ENCODE measurements at regions not wholly inside any gene's neighbourhood (a gene's known extent, or its start where the extent isn't known, plus 50 kb on each side); places are given as distances from the start of the nearest gene placed in this dataset.

- TF ChIP-seq KAT7 (CRISPR knock-in tag; IDR thresholded peaks at IDR 0.05; ENCODE audit: borderline replicate concordance) (no peak), SREBF1 (IDR thresholded peaks at IDR 0.05; ENCODE audit: borderline replicate concordance, low read depth, low read length) (no peak), FOXK2 (conservative IDR thresholded peaks at IDR 0.05 in 1 of 2, IDR thresholded peaks at IDR 0.05 in 1 of 2; ENCODE audit: low read depth in 2 of 2) (no peak), TCFL5 (CRISPR knock-in tag; conservative IDR thresholded peaks at IDR 0.05) (no peak), CEBPB (tag; IDR thresholded peaks at IDR 0.05) (no peak), SMARCE1 (IDR thresholded peaks at IDR 0.05) (no peak), TAF1 (IDR thresholded peaks at IDR 0.05; ENCODE audit: control insufficient read depth, extremely low read depth, insufficient read depth, low read length, severe bottlenecking) (no peak), LEF1 (IDR thresholded peaks at IDR 0.05) (no peak)
These were observed 80.3 kb upstream of the SLC35G4 start (continued) for GRCh38 chr18:11529081-11529480.

DNA sequence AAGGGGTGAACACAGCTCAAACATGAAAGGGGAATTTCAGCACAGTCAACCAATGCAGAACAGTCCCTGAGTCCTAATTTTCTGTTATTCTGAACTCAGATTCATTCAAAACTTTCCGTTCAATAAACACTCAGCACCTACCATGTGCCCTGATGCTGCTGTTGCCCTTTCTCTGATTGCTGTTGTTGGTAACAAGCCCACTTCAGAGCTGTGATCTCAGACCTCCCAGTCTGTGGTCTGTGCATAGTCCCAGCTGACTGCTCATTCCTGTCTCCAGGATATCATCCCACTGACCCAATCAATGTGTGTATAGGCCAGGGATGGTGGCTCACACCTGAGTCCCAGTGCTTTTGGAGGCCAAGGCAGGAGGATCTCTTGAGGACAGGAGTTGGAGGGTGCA, 82.7 kb upstream of the SLC35G4 start:
- no peak overlapping the region for H3K9ac ChIP-seq (ENCODE audit: insufficient read depth in 1 of 2, low read depth in 2 of 2, low read length in 2 of 2)
- H3K4me3 ChIP-seq: no peak overlapping the region
- ChIA-PET CTCF (ENCODE audit: low intra/inter-chr PET ratio) (no interaction called here), POLR2A (interaction anchor here (1.0 to 1.1 kb wide), 2 partner anchors 18 to 19 kb away, joined by 3 to 4 read pairs; no protein-coding TSS in a partner anchor)
- ATAC-seq (no peak), DNase-seq (ENCODE audit: extremely low read depth in 1 of 4, low spot score in 3 of 4) (no peak), FAIRE-seq (no peak)
- BruUV-seq (replicated peaks): no TSS peak
- no peaks in the 10 kb centered on the region for H4K20me1 ChIP-seq (replicated peaks; ENCODE audit: control insufficient read depth, insufficient read depth, low read length)
- H3K36me3 ChIP-seq (ENCODE audit: control insufficient read depth, insufficient read depth, low read length): no peaks in the 10 kb centered on the region
- no peak overlapping the region for H3K27ac ChIP-seq (ENCODE audit: extremely low read depth, low read depth, low read length)
- no peaks in the 10 kb centered on the region for H3K9me1 ChIP-seq (ENCODE audit: control insufficient read depth, insufficient read depth, low read length)
- H3K79me2 ChIP-seq (ENCODE audit: control insufficient read depth, insufficient read depth, low read length): no peaks in the 10 kb centered on the region
- H3K4me2 ChIP-seq (ENCODE audit: insufficient read depth, low read length): no peak overlapping the region
- in situ Hi-C loops (cut with MboI) (no loop called here), intact Hi-C loops (cut with micrococcal nuclease) (no loop called here)
- H2AFZ ChIP-seq (ENCODE audit: low read depth, low read length): no peak overlapping the region
- 0% methylated on average over 1 of the region's 1 CpG for WGBS (ENCODE audit: insufficient coverage, low coverage, missing lambda C conversion rate)
- peaks cover 0 to 6% of the 10 kb centered on the region in 2 experiments; a peak in 2 of 5 replicates for H3K27me3 ChIP-seq (ENCODE audit: control insufficient read depth in 2 of 2, insufficient read depth in 2 of 2, low read length in 2 of 2)
- H3K9me3 ChIP-seq (replicated peaks; ENCODE audit: control insufficient read depth, insufficient read depth, low read depth, low read length): no peaks in the 10 kb centered on the region
- H3K4me1 ChIP-seq (replicated peaks in 1 of 2; ENCODE audit: control insufficient read depth in 2 of 2, insufficient read depth in 2 of 2, low read length in 2 of 2): no peaks in the 10 kb centered on the region
- TF ChIP-seq, protein P1, sequence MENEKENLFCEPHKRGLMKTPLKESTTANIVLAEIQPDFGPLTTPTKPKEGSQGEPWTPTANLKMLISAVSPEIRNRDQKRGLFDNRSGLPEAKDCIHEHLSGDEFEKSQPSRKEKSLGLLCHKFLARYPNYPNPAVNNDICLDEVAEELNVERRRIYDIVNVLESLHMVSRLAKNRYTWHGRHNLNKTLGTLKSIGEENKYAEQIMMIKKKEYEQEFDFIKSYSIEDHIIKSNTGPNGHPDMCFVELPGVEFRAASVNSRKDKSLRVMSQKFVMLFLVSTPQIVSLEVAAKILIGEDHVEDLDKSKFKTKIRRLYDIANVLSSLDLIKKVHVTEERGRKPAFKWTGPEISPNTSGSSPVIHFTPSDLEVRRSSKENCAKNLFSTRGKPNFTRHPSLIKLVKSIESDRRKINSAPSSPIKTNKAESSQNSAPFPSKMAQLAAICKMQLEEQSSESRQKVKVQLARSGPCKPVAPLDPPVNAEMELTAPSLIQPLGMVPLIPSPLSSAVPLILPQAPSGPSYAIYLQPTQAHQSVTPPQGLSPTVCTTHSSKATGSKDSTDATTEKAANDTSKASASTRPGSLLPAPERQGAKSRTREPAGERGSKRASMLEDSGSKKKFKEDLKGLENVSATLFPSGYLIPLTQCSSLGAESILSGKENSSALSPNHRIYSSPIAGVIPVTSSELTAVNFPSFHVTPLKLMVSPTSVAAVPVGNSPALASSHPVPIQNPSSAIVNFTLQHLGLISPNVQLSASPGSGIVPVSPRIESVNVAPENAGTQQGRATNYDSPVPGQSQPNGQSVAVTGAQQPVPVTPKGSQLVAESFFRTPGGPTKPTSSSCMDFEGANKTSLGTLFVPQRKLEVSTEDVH (IDR thresholded peaks at IDR 0.05; ENCODE audit: low read depth, partially characterized antibody): no peak
- TF ChIP-seq HCFC1 (IDR thresholded peaks at IDR 0.05; ENCODE audit: low read depth, low read length) (no peak), ZBED1 (IDR thresholded peaks at IDR 0.05) (no peak), NCOA2 (IDR thresholded peaks at IDR 0.05; ENCODE audit: partially characterized antibody in 2 of 2) (no peak), ATF2 (CRISPR knock-in tag; IDR thresholded peaks at IDR 0.05) (no peak), CHD2 (IDR thresholded peaks at IDR 0.05; ENCODE audit: low read depth, low read length) (no peak)
- TF ChIP-seq, protein P2, sequence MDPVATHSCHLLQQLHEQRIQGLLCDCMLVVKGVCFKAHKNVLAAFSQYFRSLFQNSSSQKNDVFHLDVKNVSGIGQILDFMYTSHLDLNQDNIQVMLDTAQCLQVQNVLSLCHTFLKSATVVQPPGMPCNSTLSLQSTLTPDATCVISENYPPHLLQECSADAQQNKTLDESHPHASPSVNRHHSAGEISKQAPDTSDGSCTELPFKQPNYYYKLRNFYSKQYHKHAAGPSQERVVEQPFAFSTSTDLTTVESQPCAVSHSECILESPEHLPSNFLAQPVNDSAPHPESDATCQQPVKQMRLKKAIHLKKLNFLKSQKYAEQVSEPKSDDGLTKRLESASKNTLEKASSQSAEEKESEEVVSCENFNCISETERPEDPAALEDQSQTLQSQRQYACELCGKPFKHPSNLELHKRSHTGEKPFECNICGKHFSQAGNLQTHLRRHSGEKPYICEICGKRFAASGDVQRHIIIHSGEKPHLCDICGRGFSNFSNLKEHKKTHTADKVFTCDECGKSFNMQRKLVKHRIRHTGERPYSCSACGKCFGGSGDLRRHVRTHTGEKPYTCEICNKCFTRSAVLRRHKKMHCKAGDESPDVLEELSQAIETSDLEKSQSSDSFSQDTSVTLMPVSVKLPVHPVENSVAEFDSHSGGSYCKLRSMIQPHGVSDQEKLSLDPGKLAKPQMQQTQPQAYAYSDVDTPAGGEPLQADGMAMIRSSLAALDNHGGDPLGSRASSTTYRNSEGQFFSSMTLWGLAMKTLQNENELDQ (CRISPR knock-in tag; IDR thresholded peaks at IDR 0.05; ENCODE audit: borderline replicate concordance): no peak
- TF ChIP-seq, protein P3, sequence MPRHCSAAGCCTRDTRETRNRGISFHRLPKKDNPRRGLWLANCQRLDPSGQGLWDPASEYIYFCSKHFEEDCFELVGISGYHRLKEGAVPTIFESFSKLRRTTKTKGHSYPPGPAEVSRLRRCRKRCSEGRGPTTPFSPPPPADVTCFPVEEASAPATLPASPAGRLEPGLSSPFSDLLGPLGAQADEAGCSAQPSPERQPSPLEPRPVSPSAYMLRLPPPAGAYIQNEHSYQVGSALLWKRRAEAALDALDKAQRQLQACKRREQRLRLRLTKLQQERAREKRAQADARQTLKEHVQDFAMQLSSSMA (CRISPR knock-in tag; IDR thresholded peaks at IDR 0.05): no peak

Measured in K562 (cell line).